Spinal cord (tissue), 9 donors: ENCODE measurements at regions not wholly inside any gene's neighbourhood (a gene's known extent, or its start where the extent isn't known, plus 50 kb on each side); places are given as distances from the start of the nearest gene placed in this dataset.

ENCODE experiments used
- DNase-seq, 6 donors: peaks; one replicate each; pipeline versions ENCODE4 v3.0.0 to v3.0.0-alpha.2; 2013 to 2015; ENCODE audit warnings: low spot score in 6 of 6, low read depth in 4 of 6
- H3K27ac ChIP-seq: one replicate; pipeline ENCODE4 v1.5.1; 2013; ENCODE audit warnings: low read depth, low read length, control low read depth
- H3K27me3 ChIP-seq: one replicate; pipeline ENCODE4 v1.6.1; 2013; ENCODE audit warnings: low read length; ENCODE audit not compliant: control insufficient read depth, insufficient read depth
- H3K36me3 ChIP-seq: one replicate; pipeline ENCODE4 v1.6.1; 2013; ENCODE audit warnings: low read length; ENCODE audit not compliant: control insufficient read depth, insufficient read depth
- H3K4me1 ChIP-seq: one replicate; pipeline ENCODE4 v1.6.1; 2013; ENCODE audit warnings: low read length; ENCODE audit not compliant: control insufficient read depth, insufficient read depth
- H3K4me3 ChIP-seq: one replicate; pipeline ENCODE4 v1.5.1; 2013; ENCODE audit warnings: low read depth, low read length, control low read depth
- H3K9me3 ChIP-seq: one replicate; pipeline ENCODE4 v1.6.1; 2013; ENCODE audit warnings: low read length; ENCODE audit not compliant: control insufficient read depth, insufficient read depth
- WGBS: methylation state at CpG from one replicate; pipeline ENCODE4 v1.1.5; 2013; ENCODE audit warnings: missing lambda C conversion rate; ENCODE audit not compliant: insufficient coverage; 5-methylcytosine and 5-hydroxymethylcytosine counted together
- donor health status: healthy.

DNA sequence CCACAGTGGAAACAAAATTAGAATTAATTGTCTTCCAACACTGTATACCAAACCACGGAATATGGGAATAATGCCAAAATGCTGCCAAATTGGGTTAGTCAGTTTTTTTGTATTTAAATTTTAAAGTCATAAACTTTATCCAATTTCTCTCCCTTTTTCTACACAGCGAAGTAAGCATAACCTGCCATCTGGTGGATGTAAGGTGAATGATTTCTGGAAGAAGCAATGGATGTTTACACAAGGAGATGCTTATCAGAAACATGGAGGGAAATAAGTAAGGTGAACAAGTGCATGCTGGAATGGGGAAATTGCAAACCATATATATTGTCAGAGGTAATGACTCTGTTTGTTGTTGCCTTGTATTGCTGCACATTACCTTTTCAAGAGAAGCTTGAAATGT is 691.9 kb downstream of the TECRL start:
- Histone ChIP-seq H3K36me3 (no peaks in the 10 kb centered on the region), H3K27me3 (no peaks in the 10 kb centered on the region), H3K9me3 (no peaks in the 10 kb centered on the region), H3K4me1 (no peaks in the 10 kb centered on the region), H3K27ac (no peak overlapping the region), H3K4me3 (no peak overlapping the region)
- DNase-seq = peak in 4 of 6 donors; percentile 10 to 84 (median 36)
- no CpG with 5 or more reads among the region's 2 CpGs for WGBS

DNA sequence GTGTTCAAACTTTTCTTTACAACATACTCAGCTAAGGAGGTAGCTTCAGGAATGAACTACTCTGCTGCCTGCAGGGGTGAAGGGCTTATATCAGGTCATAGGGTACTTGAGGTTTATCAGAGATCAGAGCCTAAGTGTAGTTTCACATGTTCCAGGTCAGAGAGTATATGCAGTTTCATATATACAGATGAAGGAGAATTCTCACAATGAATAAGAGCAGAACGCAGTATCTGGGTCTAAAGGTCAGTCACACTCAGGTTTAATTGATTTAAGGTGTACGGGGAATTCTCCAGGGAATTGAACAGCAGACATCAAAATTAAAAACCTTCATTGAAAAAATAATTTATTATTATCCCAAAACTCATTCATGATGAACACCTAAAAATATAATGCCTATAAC is 700.6 kb downstream of the TECRL start:
- no CpG with 5 or more reads among the region's 2 CpGs for WGBS
- no peak for DNase-seq
- Histone ChIP-seq H3K36me3 (no peaks in the 10 kb centered on the region), H3K27ac (no peak overlapping the region), H3K4me3 (no peak overlapping the region), H3K4me1 (no peaks in the 10 kb centered on the region), H3K9me3 (no peaks in the 10 kb centered on the region), H3K27me3 (no peaks in the 10 kb centered on the region)

DNA sequence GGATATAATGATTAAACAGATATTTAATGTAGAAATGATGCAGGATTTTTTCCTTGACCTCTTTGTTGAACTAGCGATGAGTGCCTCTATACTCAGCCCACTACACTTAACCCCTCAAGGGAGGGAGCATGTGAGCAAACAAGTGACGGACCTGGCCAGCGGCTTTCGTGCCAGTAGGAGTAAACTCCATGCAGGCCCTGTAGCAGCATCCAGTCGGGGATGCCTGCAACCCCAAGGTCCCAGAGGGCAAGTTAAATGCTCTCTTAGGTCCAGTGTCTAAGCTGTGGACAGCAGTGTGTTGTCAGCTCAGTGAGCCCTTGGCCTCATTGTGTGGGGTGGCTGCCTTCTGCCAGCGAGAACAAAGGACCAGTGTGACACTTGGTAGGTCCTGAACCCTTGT is 708.7 kb downstream of the TECRL start:
- 92% methylated on average over 6 of the region's 6 CpGs for WGBS
- H3K9me3 ChIP-seq = no peaks in the 10 kb centered on the region
- H3K4me3 ChIP-seq = no peak overlapping the region
- H3K27me3 ChIP-seq = no peaks in the 10 kb centered on the region
- no peaks in the 10 kb centered on the region for H3K4me1 ChIP-seq
- no peaks in the 10 kb centered on the region for H3K36me3 ChIP-seq
- no peak overlapping the region for H3K27ac ChIP-seq
- DNase-seq = no peak

DNA sequence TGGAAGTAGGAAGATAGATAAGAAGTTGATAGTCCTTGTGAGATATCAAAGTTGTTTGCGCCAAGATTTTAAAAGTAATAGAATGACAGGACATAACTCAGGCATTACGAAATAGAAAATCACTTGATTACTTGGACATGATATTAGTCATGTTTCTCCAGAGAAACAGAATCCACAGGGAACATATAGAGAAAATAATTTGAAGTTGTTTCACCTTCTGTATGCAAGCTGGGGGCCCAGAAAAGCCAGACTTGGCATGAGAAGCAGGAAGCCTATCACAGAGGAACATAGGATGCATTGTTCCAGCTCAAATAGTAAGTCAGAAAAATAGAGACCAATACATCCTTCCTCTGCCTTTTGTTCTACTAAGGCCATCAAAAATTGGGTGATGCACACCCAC is 715.9 kb downstream of the TECRL start:
- Histone ChIP-seq H3K4me3 (no peak overlapping the region), H3K4me1 (no peaks in the 10 kb centered on the region), H3K36me3 (no peaks in the 10 kb centered on the region), H3K27me3 (no peaks in the 10 kb centered on the region), H3K27ac (no peak overlapping the region), H3K9me3 (peaks cover 2% of the 10 kb centered on the region)
- WGBS = no CpG with 5 or more reads among the region's 2 CpGs
- no peak for DNase-seq

DNA sequence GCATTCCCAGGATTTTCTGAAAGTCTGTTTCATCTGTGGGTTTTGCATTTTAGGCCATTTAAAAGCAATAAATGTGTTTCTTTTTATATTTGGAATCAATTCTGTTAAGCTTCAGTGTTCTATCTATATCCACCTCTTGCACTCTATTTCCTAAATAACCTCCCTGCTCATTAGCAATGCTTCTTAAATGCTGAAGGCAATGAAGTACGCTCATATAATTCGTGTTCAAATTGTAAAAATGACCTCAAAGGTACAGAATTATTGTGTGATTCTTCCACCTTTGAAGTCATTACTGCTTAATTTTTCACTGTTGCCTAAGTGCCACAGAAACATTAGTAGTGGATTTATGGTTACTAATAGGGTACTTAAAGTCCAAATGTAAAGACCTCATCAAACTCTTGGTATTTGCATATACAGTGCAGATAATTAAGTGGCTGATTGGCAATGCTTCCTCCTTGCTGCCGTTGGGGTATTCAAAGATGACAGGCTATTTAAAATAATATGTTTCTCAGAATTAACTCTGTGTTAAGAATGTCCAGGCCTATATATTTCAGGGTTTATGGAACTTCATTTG is 730.8 kb downstream of the TECRL start:
- Histone ChIP-seq H3K27ac (no peak overlapping the region), H3K9me3 (no peaks in the 10 kb centered on the region), H3K36me3 (no peaks in the 10 kb centered on the region), H3K27me3 (no peaks in the 10 kb centered on the region), H3K4me1 (no peaks in the 10 kb centered on the region), H3K4me3 (no peak overlapping the region)
- 69% methylated on average over 2 of the region's 3 CpGs for WGBS
- DNase-seq = peak in 1 of 6 donors; percentile 73

DNA sequence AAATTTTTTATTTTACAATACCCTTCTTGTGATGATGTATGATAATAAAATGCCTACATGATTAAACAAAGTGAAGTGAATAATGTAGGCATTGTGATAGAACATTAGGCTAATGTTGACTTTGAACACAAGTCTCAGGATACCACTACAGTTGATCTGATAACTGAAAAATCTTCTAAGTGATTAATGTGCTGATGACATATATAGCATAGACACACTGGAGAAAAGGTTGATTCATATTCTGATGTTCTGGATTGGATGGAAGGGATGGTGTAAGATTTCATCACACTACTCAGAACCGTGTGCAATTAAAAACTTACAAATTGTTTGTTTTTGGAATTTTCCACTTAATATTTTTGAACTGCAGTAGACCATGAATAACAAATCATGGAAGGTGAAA is 738.5 kb downstream of the TECRL start:
- Histone ChIP-seq H3K9me3 (peaks cover 1% of the 10 kb centered on the region), H3K4me3 (no peak overlapping the region), H3K27ac (no peak overlapping the region), H3K36me3 (no peaks in the 10 kb centered on the region), H3K27me3 (no peaks in the 10 kb centered on the region), H3K4me1 (no peaks in the 10 kb centered on the region)
- no CpG with 5 or more reads among the region's 1 CpG for WGBS
- DNase-seq = no peak

DNA sequence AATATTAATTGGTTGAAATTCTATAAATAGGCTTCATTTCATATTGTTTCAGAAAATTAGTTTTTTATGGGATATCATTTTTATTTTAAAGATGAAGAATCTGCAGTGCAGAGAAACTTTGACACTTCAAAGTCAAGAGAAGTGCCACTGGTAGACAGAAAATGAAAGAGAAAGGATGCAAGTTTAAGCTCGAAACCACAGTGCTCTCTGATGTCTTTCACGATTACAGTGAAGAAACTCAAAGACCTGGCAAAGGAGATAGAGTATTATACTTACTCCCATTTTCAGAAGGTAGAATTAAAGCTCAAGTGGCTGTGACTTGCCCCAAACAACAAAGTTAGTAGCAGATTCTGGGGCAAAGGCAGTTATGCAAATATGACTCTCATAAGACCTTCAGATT is 745.4 kb downstream of the TECRL start:
- H3K4me3 ChIP-seq = no peak overlapping the region
- no CpG with 5 or more reads among the region's 2 CpGs for WGBS
- no peaks in the 10 kb centered on the region for H3K36me3 ChIP-seq
- H3K27me3 ChIP-seq = no peaks in the 10 kb centered on the region
- no peak for DNase-seq
- H3K9me3 ChIP-seq = no peaks in the 10 kb centered on the region
- no peak overlapping the region for H3K27ac ChIP-seq
- no peaks in the 10 kb centered on the region for H3K4me1 ChIP-seq

DNA sequence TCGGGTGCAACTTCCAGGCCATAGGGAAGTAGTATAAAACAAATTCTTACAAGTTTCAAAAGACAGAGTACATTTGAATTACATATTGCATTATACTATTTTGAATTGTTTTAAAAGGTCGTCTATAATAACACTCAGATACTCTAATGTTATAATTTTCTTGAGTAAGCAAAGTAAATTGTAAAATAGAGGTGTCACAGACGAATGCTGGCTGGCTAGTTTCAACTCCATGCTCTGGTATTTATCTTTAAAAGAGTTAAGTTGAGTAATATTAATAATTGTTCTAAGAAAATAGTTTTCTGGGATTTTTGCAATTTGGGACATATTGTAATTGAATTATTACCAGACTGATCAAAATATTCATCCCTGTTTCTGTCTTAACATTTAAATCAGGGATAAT is 764.9 kb downstream of the TECRL start:
- no peak overlapping the region for H3K4me3 ChIP-seq
- WGBS = no CpG with 5 or more reads among the region's 3 CpGs
- DNase-seq = no peak
- no peak overlapping the region for H3K27ac ChIP-seq
- H3K27me3 ChIP-seq = no peaks in the 10 kb centered on the region
- no peaks in the 10 kb centered on the region for H3K36me3 ChIP-seq
- no peaks in the 10 kb centered on the region for H3K4me1 ChIP-seq
- H3K9me3 ChIP-seq = no peaks in the 10 kb centered on the region

DNA sequence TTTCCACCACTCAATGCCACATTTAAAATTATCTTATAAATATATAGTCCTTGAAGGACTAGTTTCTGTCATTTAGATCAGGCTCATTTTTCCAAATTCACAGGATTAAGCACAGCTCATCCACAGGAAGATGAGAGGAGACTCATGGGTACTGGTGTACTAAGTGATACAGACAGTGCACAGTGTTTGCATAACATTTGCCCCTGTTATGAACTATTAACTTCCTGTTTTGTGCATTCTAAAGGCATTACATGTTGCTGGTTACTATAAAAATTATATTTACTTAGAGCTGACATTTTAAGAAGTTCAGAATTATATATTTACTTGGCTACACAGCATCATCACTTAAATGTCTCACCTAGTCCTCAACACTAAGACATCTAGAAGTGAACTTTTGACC is 772.0 kb downstream of the TECRL start:
- Histone ChIP-seq H3K36me3 (no peaks in the 10 kb centered on the region), H3K27me3 (no peaks in the 10 kb centered on the region), H3K4me3 (no peak overlapping the region), H3K4me1 (no peaks in the 10 kb centered on the region), H3K27ac (no peak overlapping the region), H3K9me3 (peaks cover 1% of the 10 kb centered on the region)
- DNase-seq = no peak

DNA sequence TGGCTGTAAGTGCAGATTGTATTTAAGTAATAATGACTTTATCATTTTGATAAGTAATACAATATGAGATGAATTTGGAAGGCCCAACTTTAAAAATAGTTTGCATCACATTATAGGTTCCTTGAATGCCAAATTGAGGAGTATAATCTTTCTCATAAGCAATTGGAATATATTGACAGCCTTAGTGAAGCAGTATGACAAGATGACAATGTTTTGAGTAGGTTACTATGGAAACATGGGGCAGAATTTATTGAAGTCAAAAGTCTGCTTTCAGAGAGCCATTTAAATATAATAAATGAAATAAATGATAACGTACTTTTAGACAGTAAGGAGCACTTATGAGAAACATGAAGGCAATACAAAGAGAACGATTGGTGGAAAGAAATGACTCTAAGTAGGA is 776.4 kb downstream of the TECRL start:
- H3K27me3 ChIP-seq = no peaks in the 10 kb centered on the region
- no peaks in the 10 kb centered on the region for H3K36me3 ChIP-seq
- no peak overlapping the region for H3K27ac ChIP-seq
- no CpG with 5 or more reads among the region's 2 CpGs for WGBS
- no peaks in the 10 kb centered on the region for H3K4me1 ChIP-seq
- no peak overlapping the region for H3K4me3 ChIP-seq
- H3K9me3 ChIP-seq = peaks cover 1% of the 10 kb centered on the region
- DNase-seq = no peak
